ENCODE measurements at regions not wholly inside any gene's neighbourhood (a gene's known extent, or its start where the extent isn't known, plus 50 kb on each side); places are given as distances from the start of the nearest gene placed in this dataset.

DNA sequence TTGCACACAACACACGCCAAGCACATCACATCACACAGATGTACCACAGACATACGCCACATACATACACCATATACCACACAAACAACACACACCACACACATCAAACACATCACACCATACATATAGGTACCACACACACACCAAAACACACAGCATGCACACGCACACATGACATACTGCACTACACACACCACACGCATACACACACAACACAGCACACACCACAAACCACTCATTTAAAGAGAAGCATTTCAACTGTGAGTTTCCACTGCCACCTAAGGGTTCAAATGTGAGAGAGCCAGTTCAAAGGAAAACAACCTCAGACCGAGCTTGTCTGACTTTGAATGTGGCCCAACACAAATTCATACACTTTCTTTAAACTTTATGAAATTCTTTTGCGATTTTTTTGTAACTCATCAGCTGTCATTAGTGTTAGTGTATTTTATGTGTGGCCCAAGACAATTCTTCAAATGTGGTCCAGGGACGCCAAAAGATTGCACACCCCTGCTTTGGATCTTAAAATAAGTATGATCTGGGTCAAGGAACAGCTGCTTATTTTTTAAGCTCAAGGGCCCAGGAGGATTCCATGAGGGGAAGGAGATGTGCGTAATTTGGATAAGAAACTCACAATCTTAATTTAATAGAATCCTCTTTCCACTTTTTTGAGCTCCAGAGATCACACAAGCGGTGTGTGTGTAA, 494.6 kb downstream of the GADD45G start:
- Histone ChIP-seq H3K4me3 (no peak overlapping the region), H3K27me3 (no peaks in the 10 kb centered on the region), H3K27ac (no peak overlapping the region), H3K9me3 (no peaks in the 10 kb centered on the region), H3K4me1 (peaks cover 9% of the 10 kb centered on the region), H3K36me3 (no peaks in the 10 kb centered on the region)
- DNase-seq (ENCODE audit: low spot score in 2 of 2): no peak
- WGBS: 73% methylated on average over 9 of the region's 9 CpGs
- TF ChIP-seq POLR2A (IDR thresholded peaks at IDR 0.05) (no peak), EP300 (IDR thresholded peaks at IDR 0.05) (no peak)
- TF ChIP-seq, protein P1, sequence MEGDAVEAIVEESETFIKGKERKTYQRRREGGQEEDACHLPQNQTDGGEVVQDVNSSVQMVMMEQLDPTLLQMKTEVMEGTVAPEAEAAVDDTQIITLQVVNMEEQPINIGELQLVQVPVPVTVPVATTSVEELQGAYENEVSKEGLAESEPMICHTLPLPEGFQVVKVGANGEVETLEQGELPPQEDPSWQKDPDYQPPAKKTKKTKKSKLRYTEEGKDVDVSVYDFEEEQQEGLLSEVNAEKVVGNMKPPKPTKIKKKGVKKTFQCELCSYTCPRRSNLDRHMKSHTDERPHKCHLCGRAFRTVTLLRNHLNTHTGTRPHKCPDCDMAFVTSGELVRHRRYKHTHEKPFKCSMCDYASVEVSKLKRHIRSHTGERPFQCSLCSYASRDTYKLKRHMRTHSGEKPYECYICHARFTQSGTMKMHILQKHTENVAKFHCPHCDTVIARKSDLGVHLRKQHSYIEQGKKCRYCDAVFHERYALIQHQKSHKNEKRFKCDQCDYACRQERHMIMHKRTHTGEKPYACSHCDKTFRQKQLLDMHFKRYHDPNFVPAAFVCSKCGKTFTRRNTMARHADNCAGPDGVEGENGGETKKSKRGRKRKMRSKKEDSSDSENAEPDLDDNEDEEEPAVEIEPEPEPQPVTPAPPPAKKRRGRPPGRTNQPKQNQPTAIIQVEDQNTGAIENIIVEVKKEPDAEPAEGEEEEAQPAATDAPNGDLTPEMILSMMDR (IDR thresholded peaks at IDR 0.05): peak in 1 of 2 donors; percentile 21

DNA sequence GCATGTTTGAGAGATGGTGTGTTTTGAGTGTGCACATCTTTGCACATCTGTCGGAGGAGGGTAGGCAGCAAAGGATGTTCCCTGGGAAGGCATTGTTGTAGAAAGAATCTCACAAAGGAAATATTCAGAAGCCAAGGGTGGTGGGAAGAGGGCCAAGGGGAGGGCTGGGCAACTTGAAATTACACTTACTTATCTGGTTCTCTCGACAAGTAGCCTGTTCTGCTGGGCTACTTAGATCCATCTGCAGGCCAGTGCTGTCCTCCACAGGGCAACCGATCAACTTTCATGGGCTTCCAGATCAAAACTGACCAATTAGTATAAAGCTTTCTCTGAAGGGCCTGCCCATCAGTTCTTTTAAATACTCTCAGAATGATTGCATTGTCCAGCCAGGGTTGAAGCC, 495.2 kb downstream of the GADD45G start:
- no peak for TF ChIP-seq POLR2A (IDR thresholded peaks at IDR 0.05)
- no peak for TF ChIP-seq EP300 (IDR thresholded peaks at IDR 0.05)
- TF ChIP-seq, protein P1 (IDR thresholded peaks at IDR 0.05): no peak
- TF ChIP-seq POLR2AphosphoS5 (IDR thresholded peaks at IDR 0.05): no peak
- H3K4me3 ChIP-seq: no peak overlapping the region
- H3K27ac ChIP-seq: no peak overlapping the region
- H3K4me1 ChIP-seq: peaks cover 9% of the 10 kb centered on the region
- DNase-seq (ENCODE audit: low spot score in 2 of 2): no peak
- H3K27me3 ChIP-seq: no peaks in the 10 kb centered on the region
- H3K36me3 ChIP-seq: no peaks in the 10 kb centered on the region
- H3K9me3 ChIP-seq: no peaks in the 10 kb centered on the region
- WGBS: 75% methylated on average over 3 of the region's 3 CpGs

DNA sequence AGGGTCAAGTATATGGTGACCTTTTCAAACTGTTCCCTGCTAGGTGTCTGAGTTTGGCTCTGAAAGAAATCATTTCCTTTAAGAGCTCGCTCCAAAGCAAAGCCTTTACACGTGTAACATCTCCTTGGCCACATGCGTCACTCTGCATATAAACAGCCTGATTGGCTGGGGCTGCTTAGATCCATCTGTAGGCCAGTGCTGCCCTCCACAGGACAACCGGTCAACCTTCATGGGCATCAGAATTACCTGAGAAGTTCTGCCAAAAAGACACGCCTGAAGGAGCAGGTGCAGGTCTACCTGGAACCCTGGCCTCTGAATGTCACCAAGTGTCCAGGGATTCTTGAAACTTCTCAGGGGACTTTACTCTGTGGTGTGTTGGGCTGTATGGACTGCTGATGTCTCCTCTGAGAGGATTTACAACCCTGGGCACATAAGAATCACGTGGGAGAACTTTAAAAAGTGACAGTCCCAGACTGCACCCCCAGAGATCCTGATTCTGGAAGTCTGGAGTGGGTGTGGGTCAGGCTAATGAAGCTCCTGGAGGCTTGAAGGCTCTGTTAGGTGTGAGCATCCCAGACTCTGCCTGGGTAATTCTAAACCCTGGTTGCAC, 497.6 kb downstream of the GADD45G start:
- no peaks in the 10 kb centered on the region for H3K9me3 ChIP-seq
- H3K4me3 ChIP-seq: no peak overlapping the region
- no peaks in the 10 kb centered on the region for H3K36me3 ChIP-seq
- no peaks in the 10 kb centered on the region for H3K27me3 ChIP-seq
- peak; percentile 84 to 90 for DNase-seq (ENCODE audit: low spot score in 2 of 2)
- 13% methylated on average over 6 of the region's 6 CpGs for WGBS
- H3K4me1 ChIP-seq: peaks cover 10% of the 10 kb centered on the region
- no peak overlapping the region for H3K27ac ChIP-seq
- TF ChIP-seq POLR2A (IDR thresholded peaks at IDR 0.05): no peak
- TF ChIP-seq, protein P1 (IDR thresholded peaks at IDR 0.05): peak; percentile 62 to 75

DNA sequence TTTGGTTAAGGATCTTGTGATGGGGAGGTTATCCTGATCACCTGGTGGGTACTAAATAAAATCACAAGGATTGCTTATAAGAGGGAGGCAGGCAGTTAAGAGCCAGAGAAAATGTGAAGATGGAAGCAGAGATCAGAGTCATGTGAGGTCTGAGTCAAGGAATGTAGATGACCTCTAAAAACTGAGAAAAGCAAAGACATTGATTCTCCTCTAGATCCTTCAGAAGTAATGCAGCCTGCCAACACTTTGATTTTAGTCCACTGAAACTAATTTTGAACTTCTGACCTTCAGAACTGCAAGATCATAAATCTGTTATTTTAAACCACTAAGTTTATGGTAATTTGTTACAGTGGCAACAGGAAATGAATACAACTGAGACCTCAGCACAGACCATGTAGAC, 499.0 kb downstream of the GADD45G start:
- H3K27me3 ChIP-seq: no peaks in the 10 kb centered on the region
- no peak overlapping the region for H3K27ac ChIP-seq
- no peaks in the 10 kb centered on the region for H3K9me3 ChIP-seq
- no peak overlapping the region for H3K4me3 ChIP-seq
- no peaks in the 10 kb centered on the region for H3K36me3 ChIP-seq
- TF ChIP-seq, protein P1 (IDR thresholded peaks at IDR 0.05): no peak
- TF ChIP-seq POLR2AphosphoS5 (IDR thresholded peaks at IDR 0.05) (no peak), POLR2A (IDR thresholded peaks at IDR 0.05) (no peak), EP300 (IDR thresholded peaks at IDR 0.05) (no peak)
- DNase-seq (ENCODE audit: low spot score in 2 of 2): no peak
- H3K4me1 ChIP-seq: peaks cover 21% of the 10 kb centered on the region

DNA sequence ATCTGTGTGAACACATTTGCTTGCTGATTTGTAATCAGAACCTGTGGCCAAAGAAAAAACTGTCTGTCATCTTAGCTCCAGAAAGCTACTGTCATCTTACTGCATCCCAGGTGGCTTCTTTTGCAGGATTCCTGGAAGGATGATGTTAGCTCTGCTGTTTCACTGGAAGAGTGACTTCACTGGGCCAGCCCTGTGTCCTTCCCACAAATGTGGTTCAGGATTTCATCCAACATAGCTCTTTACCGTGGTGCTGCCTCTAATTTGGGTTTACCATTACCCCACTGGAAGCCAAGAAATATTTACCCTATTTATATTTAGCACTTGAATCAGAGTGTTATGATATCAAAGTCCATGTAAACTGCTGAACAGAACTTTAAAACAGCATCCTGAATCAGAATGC, 501.0 kb downstream of the GADD45G start:
- no peaks in the 10 kb centered on the region for H3K9me3 ChIP-seq
- no peak overlapping the region for H3K27ac ChIP-seq
- no peak overlapping the region for H3K4me3 ChIP-seq
- H3K4me1 ChIP-seq: peaks cover 21% of the 10 kb centered on the region
- H3K36me3 ChIP-seq: no peaks in the 10 kb centered on the region
- 50% methylated on average over 1 of the region's 1 CpG for WGBS
- DNase-seq (ENCODE audit: low spot score in 2 of 2): no peak
- no peaks in the 10 kb centered on the region for H3K27me3 ChIP-seq
- TF ChIP-seq EP300 (IDR thresholded peaks at IDR 0.05) (no peak), POLR2AphosphoS5 (IDR thresholded peaks at IDR 0.05) (no peak), POLR2A (IDR thresholded peaks at IDR 0.05) (no peak)
- TF ChIP-seq, protein P1 (IDR thresholded peaks at IDR 0.05): no peak

Measured in suprapubic skin (tissue), 4 donors.